ENCODE measurements at regions not wholly inside any gene's neighbourhood (a gene's known extent, or its start where the extent isn't known, plus 50 kb on each side); places are given as distances from the start of the nearest gene placed in this dataset.
A peak's percentile ranks its signal among the peaks of the same experiment; 100 is the strongest.

DNA sequence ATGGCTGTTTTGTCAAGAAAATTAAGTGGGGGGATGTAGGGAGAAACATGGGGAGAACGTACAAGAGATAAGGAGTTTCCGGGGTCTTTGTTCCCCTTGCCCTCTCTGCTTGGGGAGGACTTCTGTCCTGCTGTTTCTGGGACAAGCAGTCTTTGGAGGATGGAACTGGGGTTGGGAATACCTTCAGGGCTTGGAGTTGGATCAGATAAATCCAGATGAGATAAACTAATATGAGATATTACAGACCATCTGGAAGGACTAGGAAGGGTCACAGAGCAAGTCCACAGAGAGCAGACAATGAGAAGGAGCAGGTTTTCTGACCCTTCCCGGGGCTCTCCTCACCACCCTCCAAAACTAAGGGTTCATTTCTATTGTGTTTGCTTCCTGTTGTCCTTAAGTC is 237.5 kb downstream of the TSHZ3 start:
- no peak overlapping the region for H3K4me3 ChIP-seq
- peaks cover 26% of the 10 kb centered on the region for H3K27me3 ChIP-seq
- H3K9me3 ChIP-seq: no peaks in the 10 kb centered on the region
- no peaks in the 10 kb centered on the region for H3K36me3 ChIP-seq
- WGBS, 2 donors (ENCODE audit: low coverage in 1 of 2): 83% methylated on average over 3 of the region's 3 CpGs
- no peak for ATAC-seq
- no peak overlapping the region for H3K27ac ChIP-seq
- TF ChIP-seq POLR2A (IDR thresholded peaks at IDR 0.05): no peak
- TF ChIP-seq EP300 (IDR thresholded peaks at IDR 0.05): no peak
- TF ChIP-seq, protein P1, sequence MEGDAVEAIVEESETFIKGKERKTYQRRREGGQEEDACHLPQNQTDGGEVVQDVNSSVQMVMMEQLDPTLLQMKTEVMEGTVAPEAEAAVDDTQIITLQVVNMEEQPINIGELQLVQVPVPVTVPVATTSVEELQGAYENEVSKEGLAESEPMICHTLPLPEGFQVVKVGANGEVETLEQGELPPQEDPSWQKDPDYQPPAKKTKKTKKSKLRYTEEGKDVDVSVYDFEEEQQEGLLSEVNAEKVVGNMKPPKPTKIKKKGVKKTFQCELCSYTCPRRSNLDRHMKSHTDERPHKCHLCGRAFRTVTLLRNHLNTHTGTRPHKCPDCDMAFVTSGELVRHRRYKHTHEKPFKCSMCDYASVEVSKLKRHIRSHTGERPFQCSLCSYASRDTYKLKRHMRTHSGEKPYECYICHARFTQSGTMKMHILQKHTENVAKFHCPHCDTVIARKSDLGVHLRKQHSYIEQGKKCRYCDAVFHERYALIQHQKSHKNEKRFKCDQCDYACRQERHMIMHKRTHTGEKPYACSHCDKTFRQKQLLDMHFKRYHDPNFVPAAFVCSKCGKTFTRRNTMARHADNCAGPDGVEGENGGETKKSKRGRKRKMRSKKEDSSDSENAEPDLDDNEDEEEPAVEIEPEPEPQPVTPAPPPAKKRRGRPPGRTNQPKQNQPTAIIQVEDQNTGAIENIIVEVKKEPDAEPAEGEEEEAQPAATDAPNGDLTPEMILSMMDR (IDR thresholded peaks at IDR 0.05): no peak
- no peak for TF ChIP-seq POLR2AphosphoS5 (IDR thresholded peaks at IDR 0.05)
- no peaks in the 10 kb centered on the region for H3K4me1 ChIP-seq

DNA sequence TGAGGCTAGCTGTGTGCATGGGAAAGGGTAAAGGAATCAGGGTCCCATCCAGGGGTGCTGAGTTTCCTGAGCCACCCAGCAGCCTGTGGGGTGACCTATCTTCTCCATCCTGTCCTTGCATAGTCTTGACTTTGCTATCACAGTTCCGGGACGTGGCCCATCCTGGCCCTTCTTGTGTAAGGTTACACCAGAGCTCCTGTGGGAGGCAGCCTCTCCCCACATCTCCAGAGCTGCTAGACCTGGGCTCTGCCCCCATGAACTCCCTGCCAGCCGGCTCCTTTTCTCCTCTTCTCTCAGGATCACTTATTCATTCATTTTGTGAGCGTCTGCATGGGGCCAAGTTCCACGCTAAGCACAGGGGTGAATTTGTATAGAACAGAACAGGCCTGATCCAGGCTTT is 238.9 kb downstream of the TSHZ3 start:
- Histone ChIP-seq H3K36me3 (no peaks in the 10 kb centered on the region), H3K27ac (no peak overlapping the region), H3K4me3 (no peak overlapping the region), H3K4me1 (no peaks in the 10 kb centered on the region), H3K27me3 (peaks cover 26% of the 10 kb centered on the region), H3K9me3 (no peaks in the 10 kb centered on the region)
- no peak for ATAC-seq
- TF ChIP-seq EP300 (IDR thresholded peaks at IDR 0.05) (no peak), POLR2A (IDR thresholded peaks at IDR 0.05) (no peak), POLR2AphosphoS5 (IDR thresholded peaks at IDR 0.05) (no peak)
- TF ChIP-seq, protein P1 (IDR thresholded peaks at IDR 0.05): peak in 2 of 4 experiments; percentile 16 to 45
- 60 to 86% methylated on average over 2 to 4 of the region's 5 CpGs for WGBS, 2 donors (ENCODE audit: low coverage in 1 of 2)

DNA sequence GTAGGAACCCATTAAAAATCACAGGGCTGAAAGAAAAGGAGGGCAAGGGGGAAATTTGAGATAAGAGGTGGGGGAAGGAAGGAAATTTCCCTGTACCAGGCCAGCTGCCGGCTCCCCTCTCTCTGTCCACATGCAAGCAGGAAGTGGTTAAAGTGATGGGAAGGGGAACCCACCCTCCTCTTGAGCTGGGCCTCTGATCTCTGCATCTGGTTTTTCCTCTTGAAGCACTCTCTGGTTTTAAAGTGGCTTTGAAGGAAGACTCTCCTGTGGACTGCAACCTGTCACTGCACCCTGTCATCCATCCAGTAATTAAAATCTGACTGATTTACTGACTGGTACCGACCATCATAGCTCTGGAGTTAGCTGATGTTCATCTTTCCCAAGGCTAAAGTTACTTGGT is 239.6 kb downstream of the TSHZ3 start:
- H3K9me3 ChIP-seq: no peaks in the 10 kb centered on the region
- H3K4me1 ChIP-seq: no peaks in the 10 kb centered on the region
- no peak overlapping the region for H3K27ac ChIP-seq
- no peak for TF ChIP-seq EP300 (IDR thresholded peaks at IDR 0.05)
- TF ChIP-seq, protein P1 (IDR thresholded peaks at IDR 0.05): no peak
- no peak for TF ChIP-seq POLR2AphosphoS5 (IDR thresholded peaks at IDR 0.05)
- no peak for TF ChIP-seq POLR2A (IDR thresholded peaks at IDR 0.05)
- no peak for ATAC-seq
- WGBS, 2 donors (ENCODE audit: low coverage in 1 of 2): 69 to 78% methylated on average over 1 to 2 of the region's 2 CpGs
- H3K4me3 ChIP-seq: no peak overlapping the region
- H3K36me3 ChIP-seq: no peaks in the 10 kb centered on the region
- peaks cover 26% of the 10 kb centered on the region for H3K27me3 ChIP-seq

DNA sequence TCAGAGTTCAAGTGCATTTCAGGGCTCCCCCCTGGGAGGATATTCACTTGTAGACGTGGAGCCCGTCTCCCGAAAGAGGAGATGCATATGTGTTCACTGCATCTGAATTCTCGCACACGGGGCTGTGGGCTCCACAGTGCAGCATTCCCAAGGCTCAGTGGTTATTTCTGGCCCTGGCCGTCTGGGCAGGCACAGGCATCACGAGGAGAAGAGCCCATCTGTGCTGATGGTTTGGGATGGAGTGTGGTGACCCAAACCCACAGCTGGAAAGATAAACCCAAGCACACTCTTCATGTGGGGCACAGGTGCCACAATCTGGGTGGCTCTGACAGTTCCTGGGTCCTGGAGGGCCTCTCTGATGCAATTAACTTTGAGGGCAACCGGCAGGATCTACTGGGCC is 242.1 kb downstream of the TSHZ3 start:
- ATAC-seq: no peak
- H3K36me3 ChIP-seq: no peaks in the 10 kb centered on the region
- no peak overlapping the region for H3K4me3 ChIP-seq
- no peaks in the 10 kb centered on the region for H3K4me1 ChIP-seq
- no peak overlapping the region for H3K27ac ChIP-seq
- H3K27me3 ChIP-seq: peaks cover 20% of the 10 kb centered on the region
- WGBS, 2 donors (ENCODE audit: low coverage in 1 of 2): 92 to 94% methylated on average over 3 to 7 of the region's 8 CpGs
- TF ChIP-seq POLR2A (IDR thresholded peaks at IDR 0.05) (no peak), EP300 (IDR thresholded peaks at IDR 0.05) (no peak)
- TF ChIP-seq, protein P1 (IDR thresholded peaks at IDR 0.05): no peak
- H3K9me3 ChIP-seq: no peaks in the 10 kb centered on the region

DNA sequence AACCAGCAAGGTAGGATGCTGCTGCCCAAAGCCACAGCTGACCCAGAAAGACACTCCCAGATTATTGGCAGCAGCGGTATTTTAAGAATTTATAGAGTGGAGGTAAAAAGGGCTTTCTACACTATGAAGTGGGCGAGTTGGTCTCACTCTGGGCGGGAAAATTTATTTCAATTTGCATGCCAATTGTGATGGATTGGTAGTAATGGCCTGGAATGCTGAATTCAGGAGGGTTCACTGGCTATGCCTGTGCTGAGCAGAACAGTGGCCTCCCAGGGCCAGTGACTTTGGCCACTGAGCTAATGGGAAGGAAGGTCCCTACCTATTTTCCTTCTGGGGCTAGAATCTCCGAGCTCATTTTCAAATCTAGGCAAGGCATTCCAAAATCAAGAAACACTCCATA is 243.5 kb downstream of the TSHZ3 start:
- 100% methylated on average over 4 of the region's 4 CpGs for WGBS, 2 donors (ENCODE audit: low coverage in 1 of 2)
- Histone ChIP-seq H3K36me3 (no peaks in the 10 kb centered on the region), H3K4me1 (no peaks in the 10 kb centered on the region), H3K4me3 (no peak overlapping the region), H3K27ac (no peak overlapping the region), H3K9me3 (no peaks in the 10 kb centered on the region), H3K27me3 (peaks cover 20% of the 10 kb centered on the region)
- no peak for ATAC-seq
- TF ChIP-seq EP300 (IDR thresholded peaks at IDR 0.05) (no peak), POLR2A (IDR thresholded peaks at IDR 0.05) (no peak), POLR2AphosphoS5 (IDR thresholded peaks at IDR 0.05) (no peak)
- TF ChIP-seq, protein P1 (IDR thresholded peaks at IDR 0.05): no peak

All from gastroesophageal sphincter (tissue), 4 donors.